HG02884 (cell line): ENCODE measurements at regions not wholly inside any gene's neighbourhood (a gene's known extent, or its start where the extent isn't known, plus 50 kb on each side); places are given as distances from the start of the nearest gene placed in this dataset.
"Not testable (repeated sequence)": the region's sequence is repeated elsewhere in the genome, so short reads cannot be mapped to it uniquely, and the experiment has no call there.

ENCODE experiments used
- ATAC-seq: cut with Tn5 transposase; IDR thresholded peaks from one replicate; pipeline ENCODE4 v1.9.1; 2021; ENCODE audit warnings: mild to moderate bottlenecking, moderate library complexity; ENCODE audit not compliant: unreplicated experiment

DNA sequence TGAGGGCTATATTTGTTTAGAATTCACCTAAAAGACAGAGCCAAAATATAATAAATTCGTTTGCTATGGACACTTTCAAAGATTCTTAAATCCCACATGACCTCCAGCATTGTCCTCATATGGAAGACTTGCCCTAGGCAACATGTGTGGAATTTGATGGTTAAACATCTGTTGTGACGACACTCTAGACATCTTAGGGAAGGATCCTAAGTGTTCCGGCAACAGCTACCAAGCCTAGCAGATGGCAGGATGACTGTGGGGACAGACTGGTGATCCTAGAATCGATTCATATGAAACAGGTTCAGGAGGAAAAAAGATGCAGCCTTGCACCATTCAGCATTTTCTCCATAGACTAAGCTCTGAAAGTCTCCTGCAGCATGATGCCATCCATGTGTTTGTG lies 77.6 kb upstream of the BACH2 start:
- ATAC-seq, result no peak

DNA sequence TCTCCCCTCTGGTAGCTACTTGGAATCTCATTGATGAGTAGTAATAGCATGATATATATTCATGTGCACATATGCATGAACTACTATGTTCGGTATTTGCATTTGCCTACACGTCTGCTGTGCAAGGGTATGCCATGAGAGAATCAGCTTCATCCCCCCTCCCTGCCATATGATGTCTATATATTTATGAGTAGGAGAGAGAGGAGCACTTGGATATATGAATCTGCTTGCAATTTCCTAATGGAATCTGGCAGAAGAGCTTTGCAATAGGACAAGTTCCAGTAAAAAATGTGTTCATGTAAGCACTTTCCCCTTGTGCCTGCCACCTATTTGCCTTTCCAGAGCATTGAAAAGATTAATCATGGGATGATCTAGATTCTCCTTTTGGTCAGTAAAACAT lies 76.2 kb upstream of the BACH2 start:
- ATAC-seq, result no peak

DNA sequence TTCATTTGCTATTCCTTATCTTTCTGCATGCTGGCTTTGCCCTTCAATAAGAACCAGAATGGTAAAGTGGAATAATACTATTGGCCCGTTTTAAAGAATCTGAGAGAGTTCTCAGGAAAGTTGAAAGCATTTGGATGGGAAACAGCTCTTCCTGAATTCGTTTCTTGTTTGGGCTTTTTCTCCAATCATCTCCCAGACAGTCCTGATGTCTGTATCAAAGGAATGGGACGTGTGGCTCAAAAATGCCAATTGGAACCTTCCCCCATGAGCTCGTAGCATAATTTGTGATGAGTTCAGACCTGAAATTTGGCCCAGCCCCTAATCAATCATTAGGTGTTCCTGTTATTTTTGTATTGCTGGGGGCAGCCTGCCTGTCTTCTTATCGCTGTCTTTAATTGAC lies 75.8 kb upstream of the BACH2 start:
- no peak for ATAC-seq

DNA sequence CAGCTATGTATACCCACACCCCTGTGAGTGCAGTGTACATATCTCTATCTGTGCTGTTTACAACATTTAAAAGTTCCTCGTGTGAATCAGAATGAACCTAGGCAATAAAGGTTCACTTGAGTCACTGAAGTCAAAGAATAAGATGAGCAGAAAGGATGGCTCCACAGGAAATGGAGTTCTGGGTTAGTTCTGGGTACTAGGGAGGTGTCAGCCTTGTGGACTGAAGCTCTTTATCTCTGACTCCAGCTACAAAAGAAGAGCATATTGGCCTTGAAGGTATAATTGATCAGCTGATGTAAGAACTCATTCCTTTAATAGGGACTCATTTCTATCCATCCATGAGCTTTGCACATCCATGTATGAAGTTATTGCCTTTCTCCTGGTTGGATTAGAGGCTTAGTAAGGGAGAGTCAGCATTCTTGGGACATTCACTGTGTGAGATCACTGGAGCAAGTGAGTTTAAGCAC lies 73.9 kb upstream of the BACH2 start:
- ATAC-seq, result no peak

DNA sequence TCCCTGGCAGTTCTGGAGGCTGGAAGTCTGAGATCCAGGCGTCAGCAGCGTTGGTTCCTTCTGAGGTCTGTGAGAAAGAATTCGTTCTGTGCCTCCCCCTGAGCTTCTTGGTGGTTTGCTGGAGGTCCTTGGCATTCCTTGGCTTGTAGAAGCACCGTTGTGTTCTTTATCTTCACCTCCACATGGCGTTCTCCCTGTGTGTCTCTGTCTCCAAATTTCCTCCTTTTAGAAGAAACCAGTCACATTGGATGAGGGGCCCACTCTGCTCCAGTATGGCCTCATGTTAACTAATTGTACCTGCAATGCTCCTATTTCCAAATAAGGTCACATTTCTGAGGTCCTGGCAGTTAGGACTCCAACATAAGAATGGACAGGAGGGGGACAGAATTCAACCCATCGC lies 73.0 kb upstream of the BACH2 start:
- no peak for ATAC-seq

DNA sequence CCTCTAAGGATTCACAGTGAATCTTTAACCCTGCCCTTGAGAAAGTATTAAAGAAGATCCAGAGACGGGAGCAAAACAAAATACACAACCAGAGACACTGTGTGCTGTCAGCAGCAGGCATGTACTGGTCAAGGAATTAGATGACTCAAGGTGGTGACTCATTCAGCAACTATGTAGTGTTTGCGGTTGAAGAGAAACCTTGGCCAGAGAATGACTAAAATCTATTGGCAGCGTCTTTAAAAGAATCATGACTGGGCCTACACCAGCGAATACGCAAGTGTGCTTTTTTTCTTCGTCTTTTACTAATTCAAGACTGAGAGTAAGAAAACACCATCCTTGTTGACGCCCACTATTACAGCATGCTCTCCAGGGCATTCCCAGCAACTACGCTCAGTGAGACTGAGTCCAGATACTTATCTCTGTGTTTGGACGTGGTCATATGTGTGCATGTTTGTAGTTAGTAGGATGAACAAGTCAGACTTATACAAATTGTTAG lies 72.4 kb upstream of the BACH2 start:
- peak; percentile 100 for ATAC-seq

DNA sequence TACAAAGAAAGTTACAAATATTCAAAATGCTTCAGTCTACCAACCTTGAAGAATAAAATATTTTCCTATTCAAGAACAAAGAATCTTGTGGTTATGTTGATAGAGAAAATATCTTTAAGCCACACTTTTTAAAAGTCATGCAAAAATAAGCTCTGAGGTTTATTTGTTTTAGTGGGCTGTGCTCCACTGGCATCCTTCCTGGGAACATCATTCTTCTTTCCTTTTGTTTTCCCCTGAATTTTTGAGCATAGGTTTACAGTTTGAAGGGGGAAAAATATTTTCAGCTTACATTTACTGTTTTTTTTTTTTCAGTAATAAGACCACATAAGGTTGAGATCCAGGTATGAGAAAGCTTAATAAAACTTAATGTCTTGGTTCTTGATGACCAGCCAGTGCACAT lies 72.0 kb upstream of the BACH2 start:
- no peak for ATAC-seq

DNA sequence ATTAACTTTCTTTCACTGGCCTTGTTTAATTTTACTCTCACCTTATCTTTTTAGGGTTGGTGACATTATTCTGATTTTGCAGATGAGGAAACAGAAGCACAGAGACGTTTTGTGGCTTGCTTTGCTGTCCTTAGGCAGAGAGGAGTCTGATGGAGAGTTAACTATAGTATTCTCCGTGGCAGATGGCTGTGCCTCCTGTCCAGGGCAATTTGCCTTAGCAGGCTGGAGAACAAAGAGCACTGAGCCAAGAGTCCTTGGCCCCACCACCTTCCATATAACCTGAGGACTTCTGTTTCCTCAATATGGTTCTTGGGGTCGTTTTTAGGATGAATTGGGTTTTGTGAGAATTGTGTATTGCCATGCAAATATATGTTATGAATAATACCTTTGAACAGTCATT lies 71.4 kb upstream of the BACH2 start:
- no peak for ATAC-seq

DNA sequence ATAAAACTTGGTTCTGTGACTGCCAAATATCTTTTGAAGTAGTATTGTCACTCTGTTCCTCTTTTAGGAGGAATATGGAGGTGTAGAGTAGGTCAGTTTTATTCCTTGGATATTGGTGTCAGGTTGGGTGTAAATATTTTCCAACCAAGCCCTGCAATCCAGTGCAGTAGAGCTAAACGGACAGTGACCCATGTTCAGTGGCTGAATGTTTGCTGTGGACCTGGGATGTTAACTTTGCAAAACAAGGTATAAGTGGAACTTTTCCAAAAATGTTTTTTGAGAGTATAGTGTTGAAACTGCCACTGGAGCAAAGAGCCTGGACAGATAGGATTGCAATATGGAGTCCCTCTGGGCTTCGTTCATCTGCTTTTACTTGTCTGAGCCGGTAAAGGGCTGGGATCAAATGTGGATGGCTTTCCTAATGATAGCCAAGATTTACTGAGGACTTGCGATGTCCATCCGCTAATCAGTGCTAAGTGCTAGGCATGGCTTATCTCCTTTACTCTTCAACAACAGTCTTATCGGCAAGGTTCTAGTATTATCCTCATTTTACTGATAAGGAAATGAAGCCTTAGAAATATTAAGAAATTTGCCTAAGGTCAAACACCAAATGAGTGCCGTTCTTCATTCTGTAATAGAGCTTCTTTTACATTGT lies 69.0 kb upstream of the BACH2 start:
- ATAC-seq, result no peak

DNA sequence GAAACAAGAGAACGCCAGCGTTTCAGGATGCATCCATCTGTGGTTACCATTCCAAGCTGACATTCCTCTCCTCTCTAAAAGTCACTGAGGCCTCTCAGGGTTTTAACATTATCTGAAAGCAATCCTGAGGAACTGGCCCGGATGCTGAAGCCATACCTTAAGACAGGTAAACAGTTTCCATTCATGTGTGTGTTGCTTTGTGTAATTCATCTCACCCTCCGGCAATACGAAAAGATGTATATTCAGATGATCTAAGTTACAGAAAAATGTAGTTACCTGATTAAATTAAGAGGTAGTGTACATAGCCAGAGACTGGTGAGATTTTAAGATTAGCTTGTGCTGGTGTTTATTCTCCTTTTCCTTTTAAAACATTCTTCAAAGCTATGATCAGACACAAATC lies 68.4 kb upstream of the BACH2 start:
- no peak for ATAC-seq

DNA sequence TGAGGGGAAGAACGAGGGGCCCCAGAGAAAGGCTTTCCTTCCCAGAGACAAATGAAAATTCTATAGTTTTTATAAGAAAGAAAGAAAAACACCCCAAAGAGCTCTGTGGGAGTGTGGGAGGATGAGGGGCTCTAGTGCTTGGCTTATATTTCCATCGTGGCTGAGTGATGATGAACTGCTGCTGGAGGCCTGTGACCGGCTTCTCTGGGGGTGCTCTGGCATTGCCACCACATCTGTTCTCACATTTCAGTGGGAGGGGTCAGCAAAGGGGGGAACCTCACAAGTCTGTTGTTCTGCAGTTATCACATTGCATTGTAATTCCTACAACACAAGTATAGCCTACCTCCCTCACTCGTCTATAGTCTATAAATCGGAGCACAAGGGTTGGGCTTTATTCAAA lies 67.6 kb upstream of the BACH2 start:
- no peak for ATAC-seq

DNA sequence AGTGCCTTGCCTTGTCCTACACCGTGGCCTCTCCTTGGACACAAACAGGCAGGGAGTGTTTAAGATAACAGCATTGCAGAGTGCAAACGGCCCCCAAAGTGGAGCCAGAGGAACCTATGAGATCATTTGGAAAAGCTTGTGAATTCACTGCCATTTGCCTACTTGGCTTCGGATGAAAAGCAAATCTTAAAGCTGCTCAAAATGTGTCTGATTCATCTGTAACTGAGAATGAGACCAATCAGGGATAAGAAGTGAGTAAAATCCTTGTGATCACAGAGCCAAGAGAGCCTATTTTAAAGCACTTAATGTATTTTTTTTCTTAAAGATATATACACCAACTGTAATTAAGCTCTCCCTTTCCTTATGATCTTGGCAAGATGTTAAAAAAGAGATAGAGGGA lies 65.7 kb upstream of the BACH2 start:
- no peak for ATAC-seq

DNA sequence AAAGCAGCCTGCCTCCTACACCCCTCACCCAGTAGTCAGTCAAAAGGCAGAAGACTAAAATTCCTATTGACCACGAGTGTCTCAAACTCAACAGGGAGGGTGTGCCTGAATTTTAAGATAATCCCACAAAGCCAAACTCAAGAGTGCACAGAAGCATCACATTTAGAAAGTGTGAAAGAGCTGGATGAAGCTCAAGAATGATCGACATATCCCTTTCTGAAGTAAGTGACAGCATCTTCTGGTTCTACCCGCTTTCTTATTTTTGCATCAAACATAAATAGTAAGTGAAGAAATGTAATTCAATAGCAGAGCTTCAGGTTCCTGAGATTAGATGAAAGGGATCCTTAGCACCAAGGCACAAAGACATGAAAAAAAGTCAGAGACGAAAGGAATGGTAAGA lies 64.5 kb upstream of the BACH2 start:
- ATAC-seq, result no peak

DNA sequence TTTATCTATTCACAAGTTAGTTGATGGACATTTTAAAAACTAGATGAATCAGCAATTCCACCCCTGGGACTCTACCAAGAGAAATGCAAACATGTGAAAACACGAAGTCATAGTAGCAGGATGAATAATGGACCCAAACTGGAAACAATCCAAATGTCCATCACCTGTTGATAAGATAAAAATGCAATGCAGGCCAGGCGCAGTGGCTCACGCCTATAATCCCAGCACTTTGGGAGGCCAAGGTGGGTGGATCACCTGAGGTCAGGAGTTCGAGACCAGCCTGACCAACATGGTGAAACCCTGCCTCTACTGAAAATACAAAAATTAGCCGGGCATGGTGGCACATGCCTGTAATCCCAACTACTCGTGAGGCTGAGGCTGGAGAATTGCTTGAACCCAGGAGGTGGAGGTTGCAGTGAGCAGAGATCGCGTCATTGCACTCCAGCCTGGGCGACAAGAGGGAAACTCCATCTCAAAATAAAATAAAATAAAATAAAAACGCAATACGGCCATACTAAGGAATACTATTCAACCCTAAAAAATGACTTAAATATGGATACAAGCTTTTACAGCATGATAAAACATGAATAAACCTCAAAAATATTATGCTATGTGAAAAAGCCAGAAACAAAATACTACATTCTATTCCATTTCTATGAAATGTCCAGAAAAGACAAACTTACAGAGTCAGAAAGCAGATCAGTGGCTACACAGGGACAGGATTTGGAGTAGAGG lies 61.6 kb upstream of the BACH2 start:
- not testable (repeated sequence) for ATAC-seq

DNA sequence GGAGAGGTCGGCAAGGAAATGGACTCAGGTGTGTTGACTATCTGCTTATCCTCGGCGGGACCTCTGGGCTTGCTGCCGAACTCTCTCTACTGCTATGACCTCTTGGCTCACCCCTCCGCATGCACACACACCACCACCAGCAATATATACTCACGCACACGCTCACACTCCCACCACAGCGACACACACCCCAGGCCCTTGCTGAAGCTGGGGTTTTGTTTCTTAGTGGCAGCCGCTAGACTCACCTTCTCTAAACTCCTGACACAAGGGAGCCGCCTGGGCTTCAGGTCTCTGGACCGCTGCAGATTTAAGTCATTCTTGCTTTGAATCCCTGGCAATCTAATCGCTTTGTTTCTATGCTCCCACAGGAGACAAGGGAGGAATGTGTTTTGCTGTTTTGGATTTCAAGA lies 59.4 kb upstream of the BACH2 start:
- ATAC-seq, result no peak

DNA sequence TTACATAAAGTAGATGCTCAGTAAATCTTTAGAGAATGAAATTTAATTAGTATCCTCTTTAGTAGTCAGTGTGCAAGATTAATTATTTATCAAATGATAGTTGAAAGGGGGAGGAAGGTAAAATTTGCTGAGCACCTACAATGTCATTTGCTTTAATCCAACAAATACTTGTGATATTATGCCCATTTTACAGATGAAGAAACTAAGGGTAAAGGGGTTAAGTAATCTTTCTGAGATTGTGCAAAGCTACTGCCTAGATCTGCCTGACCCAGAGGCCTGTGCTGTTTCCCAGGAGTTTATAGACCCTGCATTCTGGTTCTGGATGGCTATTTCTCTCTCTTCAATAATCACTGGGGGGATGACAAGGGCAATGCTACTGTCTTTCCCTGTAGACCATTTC lies 58.3 kb upstream of the BACH2 start:
- no peak for ATAC-seq

DNA sequence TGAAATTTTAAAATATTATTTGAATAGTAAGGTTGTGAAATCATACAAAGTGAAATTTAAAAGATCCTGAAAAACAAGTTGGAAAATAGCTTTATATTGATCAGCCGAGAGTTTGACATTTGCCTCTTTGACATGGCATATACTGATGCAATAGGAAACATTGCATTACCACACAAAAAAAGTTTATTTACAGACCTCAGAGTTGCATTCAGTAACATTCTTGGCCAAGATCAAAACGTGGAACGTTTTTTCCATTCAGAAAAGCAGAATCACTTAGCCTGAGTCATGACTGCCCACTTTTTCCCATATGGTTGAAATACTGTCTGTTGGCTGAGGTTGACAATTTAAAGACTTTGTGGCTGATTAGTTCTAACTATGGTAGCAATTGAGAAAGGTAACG lies 55.1 kb upstream of the BACH2 start:
- ATAC-seq, result no peak

DNA sequence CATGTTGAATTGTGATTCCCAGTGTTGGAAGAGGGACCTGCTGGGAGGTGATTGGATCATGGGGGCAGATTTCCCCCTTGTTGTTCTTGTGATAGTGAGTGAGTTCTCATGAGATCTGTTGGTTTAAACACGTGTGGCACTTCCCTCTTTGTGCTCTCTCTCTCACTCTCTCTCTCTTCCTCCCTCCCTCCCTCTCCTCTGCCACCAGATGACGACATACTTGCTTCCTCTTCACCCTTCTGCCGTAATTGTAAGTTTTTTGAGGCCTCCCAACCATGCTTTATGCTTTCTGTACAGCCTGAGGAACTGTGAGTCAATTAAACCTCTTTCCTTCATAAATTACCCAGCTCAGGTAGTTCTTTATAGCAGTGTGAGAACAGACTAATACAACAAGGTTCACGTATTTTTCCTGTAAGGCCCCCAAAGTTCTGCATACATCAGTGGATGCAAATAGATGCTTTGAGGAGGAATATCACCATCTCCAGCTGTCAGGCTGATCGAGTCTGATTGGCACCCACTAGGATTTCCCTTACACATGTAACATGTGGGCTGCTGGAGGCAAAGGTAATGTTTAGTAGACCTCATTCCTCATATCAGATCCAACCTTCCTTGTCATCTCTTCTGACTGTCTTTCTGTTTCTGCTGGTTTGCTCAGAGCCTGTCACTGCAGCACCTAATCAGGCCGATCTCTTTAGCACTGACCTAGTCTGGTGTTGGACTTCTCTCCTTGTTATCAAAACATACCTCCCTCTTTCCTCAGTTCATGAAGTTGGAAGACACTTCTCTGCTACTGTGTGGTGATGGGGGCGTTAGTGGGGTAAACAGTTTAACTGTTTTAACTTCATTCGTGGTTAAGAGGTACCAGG lies 54.3 kb upstream of the BACH2 start:
- no peak for ATAC-seq

DNA sequence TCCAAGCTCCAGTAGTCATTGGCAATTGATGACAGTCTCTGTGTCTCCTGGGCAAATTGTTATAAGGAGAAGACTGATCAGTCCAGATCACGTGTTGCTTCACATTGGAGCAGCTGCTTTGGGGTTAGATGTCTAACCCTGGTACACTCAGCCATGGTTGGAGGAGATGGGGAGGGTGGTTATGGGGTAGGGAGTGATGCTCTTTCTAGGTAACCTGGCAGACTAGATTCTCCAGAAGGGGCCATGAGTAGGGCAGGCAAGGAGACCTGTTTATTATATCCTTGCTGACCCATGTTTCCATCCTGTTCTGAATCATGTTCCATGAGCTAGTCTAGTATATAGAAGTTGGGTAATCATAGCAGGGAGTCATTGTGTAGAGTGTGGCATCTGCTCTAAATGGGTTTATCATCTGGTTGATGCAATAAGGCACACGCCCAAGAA lies 50.8 kb upstream of the BACH2 start:
- ATAC-seq, result no peak

DNA sequence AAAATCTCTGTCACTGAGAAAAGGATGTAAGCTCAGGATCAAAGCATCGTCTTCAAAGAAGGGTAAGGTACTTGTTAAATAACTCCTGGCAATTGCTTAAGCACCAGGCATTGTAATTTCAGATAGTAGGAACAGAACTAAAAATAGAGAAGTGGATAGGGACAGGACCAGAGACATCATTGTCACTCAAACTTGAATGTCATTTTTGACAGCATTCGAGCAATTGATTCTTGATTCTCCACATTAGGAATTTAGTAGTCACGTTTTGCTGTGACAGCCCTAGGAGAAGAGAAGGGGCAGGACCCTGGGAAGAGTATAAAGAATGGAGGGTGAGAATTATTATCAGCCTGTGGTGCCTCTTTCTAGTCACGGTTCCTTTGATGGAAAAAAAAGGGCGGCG lies 50.1 kb upstream of the BACH2 start:
- ATAC-seq, result no peak
